CD4-positive, alpha-beta T cell treated with Interleukin-6 at 100 ng/mL for 8 hours (primary cell): ENCODE measurements at regions not wholly inside any gene's neighbourhood (a gene's known extent, or its start where the extent isn't known, plus 50 kb on each side); places are given as distances from the start of the nearest gene placed in this dataset.
A peak's percentile ranks its signal among the peaks of the same experiment; 100 is the strongest.
"Not testable (repeated sequence)": the region's sequence is repeated elsewhere in the genome, so short reads cannot be mapped to it uniquely, and the experiment has no call there.

Source experiments
- DNase-seq: peaks from one replicate; pipeline ENCODE4 v3.0.0-alpha.2; 2020; ENCODE audit warnings: mixed read lengths, low spot score

GRCh38 chr11:33554219-33554618, 146.4 kb downstream of the C11orf91 start:
- no peak for DNase-seq

- DNase-seq, result no peak
These were observed 147.1 kb downstream of the C11orf91 start for GRCh38 chr11:33553486-33553885.

GRCh38 chr11:33552756-33553155, 147.9 kb downstream of the C11orf91 start:
- DNase-seq, result no peak

- no peak for DNase-seq
These were observed 149.6 kb downstream of the C11orf91 start for GRCh38 chr11:33551051-33551450.

- DNase-seq, result no peak
These were observed 151.1 kb downstream of the C11orf91 start for GRCh38 chr11:33549483-33549882.

- no peak for DNase-seq
These were observed 154.7 kb downstream of the C11orf91 start for GRCh38 chr11:33545931-33546330.

GRCh38 chr11:33544593-33545373, 155.8 kb downstream of the C11orf91 start:
- DNase-seq, result no peak

GRCh38 chr11:33543823-33544222, 156.8 kb downstream of the C11orf91 start:
- no peak for DNase-seq

GRCh38 chr11:33542921-33543320, 157.7 kb downstream of the C11orf91 start:
- DNase-seq, result peak; percentile 6

GRCh38 chr11:33540946-33541915, 159.4 kb downstream of the C11orf91 start:
- no peak for DNase-seq

GRCh38 chr11:33540427-33540826, 160.2 kb downstream of the C11orf91 start:
- DNase-seq, result no peak

GRCh38 chr11:33539751-33540150, 160.9 kb downstream of the C11orf91 start:
- DNase-seq, result no peak

GRCh38 chr11:33538726-33539125, 161.9 kb downstream of the C11orf91 start:
- no peak for DNase-seq

- no peak for DNase-seq
These were observed 164.4 kb downstream of the C11orf91 start for GRCh38 chr11:33536178-33536577.

- DNase-seq, result no peak
These were observed 166.1 kb downstream of the C11orf91 start for GRCh38 chr11:33534575-33534974.

GRCh38 chr11:33533386-33534052, 167.1 kb downstream of the C11orf91 start:
- DNase-seq, result no peak

GRCh38 chr11:33532720-33533385, 167.8 kb downstream of the C11orf91 start:
- no peak for DNase-seq

- DNase-seq, result no peak
These were observed 168.4 kb downstream of the C11orf91 start for GRCh38 chr11:33532257-33532656.

GRCh38 chr11:33531743-33532181, 168.9 kb downstream of the C11orf91 start:
- no peak for DNase-seq

GRCh38 chr11:33530815-33531214, 169.8 kb downstream of the C11orf91 start:
- DNase-seq, result no peak

GRCh38 chr11:33529461-33529860, 171.2 kb downstream of the C11orf91 start:
- DNase-seq, result no peak

- DNase-seq, result not testable (repeated sequence)
These were observed 172.9 kb downstream of the C11orf91 start for GRCh38 chr11:33527738-33528137.
